HG03378 (cell line): ENCODE measurements at regions not wholly inside any gene's neighbourhood (a gene's known extent, or its start where the extent isn't known, plus 50 kb on each side); places are given as distances from the start of the nearest gene placed in this dataset.

ENCODE experiments used
- ATAC-seq: cut with Tn5 transposase; IDR thresholded peaks from one replicate; pipeline ENCODE4 v1.9.1; 2021; ENCODE audit warnings: mild to moderate bottlenecking, moderate library complexity; ENCODE audit not compliant: unreplicated experiment

GRCh38 chr18:30376515-30376914, 666.0 kb downstream of the DSC3 start:
- no peak for ATAC-seq

GRCh38 chr18:30361864-30362540, 680.5 kb downstream of the DSC3 start:
- ATAC-seq: no peak

- no peak for ATAC-seq
Measured at GRCh38 chr18:30359521-30359920, 683.0 kb downstream of the DSC3 start.

- no peak for ATAC-seq
Measured at GRCh38 chr18:30358555-30358954, 684.0 kb downstream of the DSC3 start.

- ATAC-seq: no peak
Measured at GRCh38 chr18:30352551-30353168, 689.9 kb downstream of the DSC3 start.

GRCh38 chr18:30350263-30350662, 692.3 kb downstream of the DSC3 start:
- no peak for ATAC-seq

GRCh38 chr18:30343090-30343489, 699.5 kb downstream of the DSC3 start:
- ATAC-seq: no peak

GRCh38 chr18:30342675-30343074, 699.9 kb downstream of the DSC3 start:
- no peak for ATAC-seq

GRCh38 chr18:30334781-30335180, 707.8 kb downstream of the DSC3 start:
- no peak for ATAC-seq

- ATAC-seq: no peak
Measured at GRCh38 chr18:30333310-30333709, 709.2 kb downstream of the DSC3 start.

- no peak for ATAC-seq
Measured at GRCh38 chr18:30328839-30329238, 713.7 kb downstream of the DSC3 start.

GRCh38 chr18:30302181-30302580, 740.4 kb downstream of the DSC3 start:
- ATAC-seq: no peak

GRCh38 chr18:30298769-30299168, 743.8 kb downstream of the DSC3 start:
- no peak for ATAC-seq

- no peak for ATAC-seq
Measured at GRCh38 chr18:30288662-30289414, 753.7 kb downstream of the DSC3 start.

- ATAC-seq: peak; percentile 60
Measured at GRCh38 chr18:30280861-30281470, 761.6 kb downstream of the DSC3 start.

- no peak for ATAC-seq
Measured at GRCh38 chr18:30280186-30280585, 762.4 kb downstream of the DSC3 start.

GRCh38 chr18:30277676-30278075, 764.9 kb downstream of the DSC3 start:
- ATAC-seq: no peak

GRCh38 chr18:30271716-30272115, 770.8 kb downstream of the DSC3 start:
- no peak for ATAC-seq

- ATAC-seq: no peak
Measured at GRCh38 chr18:30265190-30265589, 777.4 kb downstream of the DSC3 start.

- ATAC-seq: no peak
Measured at GRCh38 chr18:30254331-30254730, 788.2 kb downstream of the DSC3 start.

- no peak for ATAC-seq
Measured at GRCh38 chr18:30248056-30248455, 794.5 kb downstream of the DSC3 start.
